SK-N-SH (cell line): ENCODE measurements at regions not wholly inside any gene's neighbourhood (a gene's known extent, or its start where the extent isn't known, plus 50 kb on each side); places are given as distances from the start of the nearest gene placed in this dataset.

ENCODE experiments used
- CHD2 ChIP-seq: fragments of 150-350 bp; IDR thresholded peaks from 2 replicates; pipeline ENCODE4 v1.6.1; 2018; ENCODE audit warnings: low read length; ENCODE audit not compliant: partially characterized antibody
- CTCF ChIP-seq: fragments of 200-600 bp; sonication (generic); IDR thresholded peaks from 2 replicates; pipeline ENCODE4 v1.6.1; 2017; ENCODE audit warnings: antibody characterized with exemption, mild to moderate bottlenecking, moderate library complexity
- ELF1 ChIP-seq: IDR thresholded peaks from 2 replicates; pipeline ENCODE4 v1.4.0; 2012
- EP300 ChIP-seq, 2 experiments: IDR thresholded peaks; 2 replicates each; pipeline versions ENCODE4 v1.4.0 to v1.6.1; 2012; ENCODE audit warnings: borderline replicate concordance in 1 of 2, low read depth in 1 of 2, low read length in 1 of 2
- GATA2 ChIP-seq: sonication (generic); formaldehyde crosslinking; IDR thresholded peaks from 2 replicates; pipeline ENCODE4 v1.5.0; 2020; ENCODE audit warnings: mild to moderate bottlenecking, missing genetic modification reagents
- MAX ChIP-seq: IDR thresholded peaks from 2 replicates; pipeline ENCODE4 v1.4.0; 2012; ENCODE audit warnings: low read depth
- MEF2A ChIP-seq: IDR thresholded peaks from 2 replicates; pipeline ENCODE4 v1.4.0; 2012; ENCODE audit warnings: low read depth, borderline replicate concordance
- NRF1 ChIP-seq: IDR thresholded peaks from 2 replicates; pipeline ENCODE4 v1.6.1; 2012; ENCODE audit warnings: low read depth, mild to moderate bottlenecking, low read length
- PBX3 ChIP-seq: IDR thresholded peaks from 2 replicates; pipeline ENCODE4; 2012
- RAD21 ChIP-seq: IDR thresholded peaks from 2 replicates; pipeline ENCODE4 v1.6.1; 2012; ENCODE audit warnings: mild to moderate bottlenecking, low read length
- SIN3A ChIP-seq: IDR thresholded peaks from 2 replicates; pipeline ENCODE4 v1.6.1; 2012; ENCODE audit warnings: low read depth, mild to moderate bottlenecking, low read length, moderate library complexity, borderline replicate concordance
- TAF1 ChIP-seq: IDR thresholded peaks from 2 replicates; pipeline ENCODE4 v1.6.1; 2012; ENCODE audit warnings: low read depth, mild to moderate bottlenecking, low read length, moderate library complexity, borderline replicate concordance
- USF2 ChIP-seq: fragments of 150-350 bp; IDR thresholded peaks from 2 replicates; pipeline ENCODE4 v1.6.1; 2017; ENCODE audit warnings: antibody characterized with exemption, low read length, low read depth, borderline replicate concordance
- YY1 ChIP-seq: IDR thresholded peaks from 2 replicates; pipeline ENCODE4 v1.4.0; 2012; ENCODE audit warnings: low read depth, mild to moderate bottlenecking

- TF ChIP-seq PBX3 (no peak), RAD21 (no peak), SIN3A (no peak), CTCF (no peak), YY1 (no peak), MAX (no peak), USF2 (no peak), MEF2A (no peak), TAF1 (no peak), ELF1 (no peak), GATA2 (no peak), EP300 (IDR thresholded peaks at IDR 0.05; ENCODE audit: borderline replicate concordance in 1 of 2, low read depth in 1 of 2, low read length in 1 of 2) (no peak), CHD2 (no peak), NRF1 (no peak)
These were observed 1388.7 kb downstream of the BRD1 start for GRCh38 chr22:48438800-48439559.
